HG02943 (cell line): ENCODE measurements at regions not wholly inside any gene's neighbourhood (a gene's known extent, or its start where the extent isn't known, plus 50 kb on each side); places are given as distances from the start of the nearest gene placed in this dataset.
"Not testable (repeated sequence)": the region's sequence is repeated elsewhere in the genome, so short reads cannot be mapped to it uniquely, and the experiment has no call there.

Experiments
- ATAC-seq: cut with Tn5 transposase; IDR thresholded peaks from one replicate; pipeline ENCODE4 v1.9.1; 2021; ENCODE audit warnings: mild to moderate bottlenecking, low read depth, moderate library complexity; ENCODE audit not compliant: unreplicated experiment

GRCh38 chr4:138485498-138485897 is 243.3 kb upstream of the SLC7A11 start:
- no peak for ATAC-seq

GRCh38 chr4:138475116-138475515 is 233.0 kb upstream of the SLC7A11 start:
- no peak for ATAC-seq

GRCh38 chr4:138473339-138473738 is 231.2 kb upstream of the SLC7A11 start:
- no peak for ATAC-seq

GRCh38 chr4:138460477-138461414 is 218.6 kb upstream of the SLC7A11 start:
- ATAC-seq: no peak

GRCh38 chr4:138458751-138459150 is 216.6 kb upstream of the SLC7A11 start:
- ATAC-seq: no peak

GRCh38 chr4:138456349-138456748 is 214.2 kb upstream of the SLC7A11 start:
- not testable (repeated sequence) for ATAC-seq

- no peak for ATAC-seq
Measured at GRCh38 chr4:138455097-138455496, 212.9 kb upstream of the SLC7A11 start.

GRCh38 chr4:138452826-138453225 is 210.7 kb upstream of the SLC7A11 start:
- ATAC-seq: no peak

GRCh38 chr4:138451276-138451663 is 209.1 kb upstream of the SLC7A11 start:
- ATAC-seq: no peak

- no peak for ATAC-seq
Measured at GRCh38 chr4:138450546-138451275, 208.6 kb upstream of the SLC7A11 start.

- ATAC-seq: no peak
Measured at GRCh38 chr4:138449938-138450337, 207.8 kb upstream of the SLC7A11 start.

GRCh38 chr4:138448169-138448568 is 206.0 kb upstream of the SLC7A11 start:
- no peak for ATAC-seq

GRCh38 chr4:138446456-138446855 is 204.3 kb upstream of the SLC7A11 start:
- no peak for ATAC-seq

- ATAC-seq: no peak
Measured at GRCh38 chr4:138445098-138445497, 202.9 kb upstream of the SLC7A11 start.

- no peak for ATAC-seq
Measured at GRCh38 chr4:138444260-138444659, 202.1 kb upstream of the SLC7A11 start.

- ATAC-seq: no peak
Measured at GRCh38 chr4:138439143-138439581, 197.0 kb upstream of the SLC7A11 start.

- no peak for ATAC-seq
Measured at GRCh38 chr4:138438608-138439007, 196.5 kb upstream of the SLC7A11 start.

GRCh38 chr4:138437263-138437851 is 195.2 kb upstream of the SLC7A11 start:
- no peak for ATAC-seq

GRCh38 chr4:138435733-138436132 is 193.6 kb upstream of the SLC7A11 start:
- ATAC-seq: not testable (repeated sequence)

- not testable (repeated sequence) for ATAC-seq
Measured at GRCh38 chr4:138435046-138435445, 192.9 kb upstream of the SLC7A11 start.

- ATAC-seq: no peak
Measured at GRCh38 chr4:138428611-138429010, 186.5 kb upstream of the SLC7A11 start.
